Activated CD8-positive, alpha-beta memory T cell treated with anti-CD3 and anti-CD28 coated beads, Interleukin-2, amount 10 ng/mL, durations not matched to agents 7 days and 5 days (primary cell): ENCODE measurements at regions not wholly inside any gene's neighbourhood (a gene's known extent, or its start where the extent isn't known, plus 50 kb on each side); places are given as distances from the start of the nearest gene placed in this dataset.
"Not testable (repeated sequence)": the region's sequence is repeated elsewhere in the genome, so short reads cannot be mapped to it uniquely, and the experiment has no call there.

ENCODE experiments used
- ATAC-seq: fragments of 150-1000 bp; cut with Tn5 transposase; one replicate; pipeline ENCODE4 v1.10.0; 2021; ENCODE audit warnings: moderate library complexity
- CTCF ChIA-PET: fragments of 350-600 bp; sonication (Branson Sonifier 250); formaldehyde crosslinking; loops from one replicate; lab custom pipeline; 2021; ENCODE audit warnings: antibody characterized with exemption; lab: Charles Lee
- DNase-seq: peaks from one replicate; pipeline ENCODE4 v3.0.0-alpha.2; 2020
- H3K27ac Mint-ChIP-seq: one replicate; pipeline ENCODE4 v1.8.0; 2021; ENCODE audit warnings: mild to moderate bottlenecking, mixed read lengths
- H3K27me3 Mint-ChIP-seq: one replicate; pipeline ENCODE4 v1.8.0; 2021; ENCODE audit warnings: mixed read lengths
- H3K36me3 Mint-ChIP-seq: one replicate; pipeline ENCODE4 v1.8.0; 2021; ENCODE audit warnings: mild to moderate bottlenecking, mixed read lengths
- H3K4me1 Mint-ChIP-seq: one replicate; pipeline ENCODE4 v1.8.0; 2021; ENCODE audit warnings: mixed read lengths
- H3K4me3 Mint-ChIP-seq: one replicate; pipeline ENCODE4 v1.8.0; 2021; ENCODE audit warnings: mild to moderate bottlenecking, moderate library complexity, mixed read lengths
- H3K9me3 Mint-ChIP-seq: one replicate; pipeline ENCODE4 v1.8.0; 2022; ENCODE audit warnings: low read depth, mixed read lengths

DNA sequence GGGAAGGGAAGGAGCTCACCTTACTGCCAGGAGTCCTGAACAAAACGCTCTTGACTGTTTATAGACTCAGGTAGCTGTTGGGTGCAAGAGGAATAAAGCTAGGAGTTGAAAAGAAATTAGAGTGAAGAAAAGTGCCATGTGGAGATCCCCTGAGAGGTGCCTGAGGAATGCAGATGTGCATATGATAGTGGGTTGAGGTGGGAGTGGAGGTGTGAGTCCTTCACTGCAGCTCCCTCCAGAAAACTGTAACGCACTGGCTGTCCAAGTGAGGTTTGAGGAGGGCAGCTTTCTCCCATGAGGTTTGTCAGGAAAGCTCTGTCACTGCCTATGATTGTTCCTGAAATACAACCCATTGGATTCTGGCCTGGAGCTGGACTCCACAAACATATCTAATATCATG is 904.8 kb upstream of the POT1 start:
- no peak for DNase-seq
- Mint-ChIP-seq H3K4me1 (no peaks in the 10 kb centered on the region), H3K36me3 (no peaks in the 10 kb centered on the region), H3K4me3 (no peak overlapping the region), H3K9me3 (peaks cover 21% of the 10 kb centered on the region), H3K27ac (no peak overlapping the region), H3K27me3 (no peaks in the 10 kb centered on the region)
- CTCF ChIA-PET, result no interaction called here
- ATAC-seq, result no peak

DNA sequence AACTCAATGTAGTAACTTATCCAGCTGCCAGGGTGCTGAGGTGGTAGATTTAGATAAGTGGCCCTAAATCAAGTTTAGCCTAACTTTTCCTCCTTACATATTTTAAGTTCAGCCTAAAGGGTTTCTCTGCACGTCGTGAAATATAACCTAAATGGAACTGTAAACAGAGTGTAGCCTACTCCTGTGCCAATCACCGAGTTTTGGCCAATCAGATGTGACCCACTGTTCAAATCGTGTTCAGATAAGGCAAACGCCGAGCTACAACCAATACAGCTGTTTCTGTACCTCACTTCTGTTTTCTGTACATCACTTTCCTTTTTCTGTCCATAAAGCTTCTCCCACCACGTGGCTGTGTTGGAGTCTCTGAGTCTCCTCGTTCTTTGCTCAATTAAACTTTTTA is 904.2 kb upstream of the POT1 start:
- CTCF ChIA-PET, result no interaction called here
- Mint-ChIP-seq H3K27ac (no peak overlapping the region), H3K27me3 (no peaks in the 10 kb centered on the region), H3K36me3 (no peaks in the 10 kb centered on the region), H3K4me3 (no peak overlapping the region), H3K4me1 (no peaks in the 10 kb centered on the region), H3K9me3 (peaks cover 23% of the 10 kb centered on the region)
- DNase-seq (no peak), ATAC-seq (no peak)

GRCh38 chr7:125830743-125831142 is 901.1 kb upstream of the POT1 start:
- DNase-seq, result no peak
- CTCF ChIA-PET, result no interaction called here
- ATAC-seq, result no peak
- Mint-ChIP-seq H3K27ac (no peak overlapping the region), H3K9me3 (peaks cover 29% of the 10 kb centered on the region), H3K27me3 (no peaks in the 10 kb centered on the region), H3K4me3 (no peak overlapping the region), H3K4me1 (no peaks in the 10 kb centered on the region), H3K36me3 (no peaks in the 10 kb centered on the region)

- Mint-ChIP-seq H3K9me3 (peaks cover 21% of the 10 kb centered on the region), H3K4me3 (no peak overlapping the region), H3K4me1 (no peaks in the 10 kb centered on the region), H3K27me3 (no peaks in the 10 kb centered on the region), H3K27ac (no peak overlapping the region), H3K36me3 (no peaks in the 10 kb centered on the region)
- DNase-seq (no peak), ATAC-seq (no peak)
- CTCF ChIA-PET, result no interaction called here
Observed at GRCh38 chr7:125828153-125828700, 898.6 kb upstream of the POT1 start.

DNA sequence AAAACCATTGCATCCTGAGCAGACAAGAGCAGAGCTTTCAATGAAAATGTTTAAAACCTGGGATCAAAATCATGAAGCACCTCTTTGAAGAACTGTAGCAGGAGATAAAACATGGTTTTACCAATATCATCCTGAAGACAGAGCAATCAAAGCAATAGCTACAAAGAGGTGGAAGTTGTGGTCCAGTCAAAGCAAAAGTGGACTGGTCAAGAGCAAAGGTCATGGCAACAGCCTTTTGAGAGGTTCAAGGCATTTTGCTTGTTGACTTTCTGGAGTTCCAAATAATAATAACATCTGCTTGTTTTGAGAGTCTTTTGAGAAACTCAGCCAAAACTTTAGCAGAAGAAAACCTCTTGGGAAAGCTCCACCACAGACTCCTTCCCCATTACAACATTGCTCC is 893.9 kb upstream of the POT1 start:
- H3K4me1 Mint-ChIP-seq, result no peaks in the 10 kb centered on the region
- peaks cover 6% of the 10 kb centered on the region for H3K9me3 Mint-ChIP-seq
- ATAC-seq (no peak), DNase-seq (no peak)
- no peak overlapping the region for H3K4me3 Mint-ChIP-seq
- no peaks in the 10 kb centered on the region for H3K36me3 Mint-ChIP-seq
- H3K27ac Mint-ChIP-seq, result no peak overlapping the region
- CTCF ChIA-PET, result no interaction called here
- no peaks in the 10 kb centered on the region for H3K27me3 Mint-ChIP-seq

DNA sequence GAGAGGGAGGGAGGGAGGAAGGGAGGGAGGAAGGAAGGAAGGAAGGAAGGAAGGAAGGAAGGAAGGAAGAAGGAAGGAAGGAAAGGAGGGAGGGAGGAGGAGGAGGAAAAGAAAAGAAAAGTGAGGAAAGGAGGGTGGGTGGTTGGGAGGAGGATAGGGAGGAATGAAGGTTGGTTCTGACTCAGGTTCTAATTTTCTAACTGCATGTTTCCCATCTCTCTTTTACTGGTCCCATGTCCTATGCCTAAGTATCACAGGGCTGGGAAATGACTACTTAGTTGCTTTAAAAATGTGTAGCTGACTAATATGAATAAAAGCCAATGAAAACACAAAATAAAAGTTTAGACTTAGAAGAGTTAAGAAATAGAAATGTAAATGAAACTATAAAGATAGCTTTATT is 890.9 kb upstream of the POT1 start:
- H3K27me3 Mint-ChIP-seq, result no peaks in the 10 kb centered on the region
- CTCF ChIA-PET, result no interaction called here
- ATAC-seq, result no peak
- H3K36me3 Mint-ChIP-seq, result no peaks in the 10 kb centered on the region
- H3K4me3 Mint-ChIP-seq, result no peak overlapping the region
- H3K4me1 Mint-ChIP-seq, result no peaks in the 10 kb centered on the region
- no peak overlapping the region for H3K27ac Mint-ChIP-seq
- H3K9me3 Mint-ChIP-seq, result peaks cover 2% of the 10 kb centered on the region
- DNase-seq, result no peak

- ATAC-seq (no peak), DNase-seq (no peak)
- Mint-ChIP-seq H3K9me3 (peaks cover 2% of the 10 kb centered on the region), H3K27ac (no peak overlapping the region), H3K4me3 (no peak overlapping the region), H3K36me3 (no peaks in the 10 kb centered on the region), H3K4me1 (no peaks in the 10 kb centered on the region), H3K27me3 (no peaks in the 10 kb centered on the region)
- CTCF ChIA-PET, result no interaction called here
Observed at GRCh38 chr7:125814100-125814499, 884.5 kb upstream of the POT1 start.

GRCh38 chr7:125806491-125806890 is 876.9 kb upstream of the POT1 start:
- CTCF ChIA-PET, ATAC-seq, H3K27me3 Mint-ChIP-seq, H3K9me3 Mint-ChIP-seq, H3K4me3 Mint-ChIP-seq, H3K36me3 Mint-ChIP-seq, H3K4me1 Mint-ChIP-seq, H3K27ac Mint-ChIP-seq, DNase-seq: not testable (repeated sequence)

DNA sequence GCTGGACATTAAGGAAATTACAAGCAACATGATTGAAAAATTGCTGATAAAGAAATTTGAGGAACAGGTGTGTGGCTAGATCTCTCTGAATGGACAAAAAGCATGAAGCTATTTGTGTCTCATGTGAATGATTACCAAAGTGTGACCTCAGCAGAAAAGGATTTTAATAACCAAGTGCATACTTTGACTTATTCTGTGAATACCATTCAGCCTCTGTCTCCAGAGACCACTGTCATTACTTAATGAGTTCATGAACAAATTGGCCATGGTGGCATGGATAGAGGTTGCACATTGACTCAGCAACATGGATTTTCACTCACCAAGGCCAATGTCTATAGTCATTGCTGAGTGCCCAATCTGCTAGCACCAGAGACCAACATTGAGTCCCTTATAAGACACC is 874.6 kb upstream of the POT1 start:
- H3K27me3 Mint-ChIP-seq, result no peaks in the 10 kb centered on the region
- CTCF ChIA-PET, result no interaction called here
- no peaks in the 10 kb centered on the region for H3K4me1 Mint-ChIP-seq
- no peak overlapping the region for H3K27ac Mint-ChIP-seq
- no peak for DNase-seq
- H3K36me3 Mint-ChIP-seq, result no peaks in the 10 kb centered on the region
- H3K4me3 Mint-ChIP-seq, result no peak overlapping the region
- peaks cover 6% of the 10 kb centered on the region for H3K9me3 Mint-ChIP-seq
- no peak for ATAC-seq

DNA sequence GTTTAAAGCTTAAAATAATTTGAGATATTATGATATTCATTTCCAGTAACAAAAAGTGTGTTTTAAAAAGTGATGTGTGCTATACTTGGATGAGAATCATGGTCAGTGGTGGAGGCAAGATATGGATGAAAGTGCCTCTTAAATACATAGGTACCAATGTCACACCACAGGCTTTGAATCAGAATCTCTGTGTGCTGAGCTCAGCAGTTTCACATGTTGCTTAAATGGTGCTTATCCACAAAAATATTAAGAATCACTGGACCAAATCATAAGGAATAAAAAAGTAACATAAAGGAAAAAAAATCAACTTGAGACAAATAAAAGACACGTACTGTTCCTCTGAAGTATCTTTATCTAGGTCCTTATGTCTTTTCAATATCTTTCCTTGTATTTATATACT is 850.5 kb upstream of the POT1 start:
- DNase-seq (no peak), ATAC-seq (no peak)
- Mint-ChIP-seq H3K4me3 (no peak overlapping the region), H3K9me3 (peaks cover 13% of the 10 kb centered on the region), H3K36me3 (no peaks in the 10 kb centered on the region), H3K4me1 (no peaks in the 10 kb centered on the region), H3K27me3 (no peaks in the 10 kb centered on the region), H3K27ac (no peak overlapping the region)
- CTCF ChIA-PET, result no interaction called here

- no peak for DNase-seq
- Mint-ChIP-seq H3K4me3 (no peak overlapping the region), H3K9me3 (peaks cover 12% of the 10 kb centered on the region), H3K27ac (no peak overlapping the region), H3K4me1 (no peaks in the 10 kb centered on the region), H3K27me3 (no peaks in the 10 kb centered on the region), H3K36me3 (no peaks in the 10 kb centered on the region)
- CTCF ChIA-PET, result no interaction called here
- ATAC-seq, result no peak
Observed at GRCh38 chr7:125775317-125775716, 845.7 kb upstream of the POT1 start.

GRCh38 chr7:125773113-125773785 is 843.6 kb upstream of the POT1 start:
- no peaks in the 10 kb centered on the region for H3K4me1 Mint-ChIP-seq
- no peaks in the 10 kb centered on the region for H3K36me3 Mint-ChIP-seq
- H3K9me3 Mint-ChIP-seq, result peaks cover 8% of the 10 kb centered on the region
- no peak overlapping the region for H3K4me3 Mint-ChIP-seq
- H3K27me3 Mint-ChIP-seq, result no peaks in the 10 kb centered on the region
- no peak for DNase-seq
- CTCF ChIA-PET, result no interaction called here
- no peak overlapping the region for H3K27ac Mint-ChIP-seq
- no peak for ATAC-seq

DNA sequence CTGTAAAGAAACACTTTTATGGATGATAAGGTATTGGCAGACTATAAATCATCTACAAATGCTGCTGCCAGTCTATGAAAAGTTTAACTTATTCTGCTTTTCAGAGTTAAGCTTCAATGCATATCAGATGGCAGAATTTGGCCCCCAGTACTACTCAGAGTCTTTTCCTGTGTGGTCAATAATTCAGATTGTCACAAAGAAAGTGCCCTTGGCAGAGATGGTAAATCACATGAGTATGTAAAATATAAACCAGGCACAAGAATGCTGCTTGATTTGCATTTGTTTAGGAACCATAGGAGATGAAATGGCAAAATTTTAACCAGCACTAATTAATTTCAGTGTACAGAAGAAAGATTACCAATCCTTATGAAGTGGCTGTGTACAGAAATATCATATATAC is 818.3 kb upstream of the POT1 start:
- ATAC-seq (no peak), DNase-seq (no peak)
- H3K9me3 Mint-ChIP-seq, result peaks cover 6% of the 10 kb centered on the region
- no peaks in the 10 kb centered on the region for H3K36me3 Mint-ChIP-seq
- no peaks in the 10 kb centered on the region for H3K27me3 Mint-ChIP-seq
- H3K27ac Mint-ChIP-seq, result no peak overlapping the region
- CTCF ChIA-PET, result no interaction called here
- H3K4me1 Mint-ChIP-seq, result no peaks in the 10 kb centered on the region
- no peak overlapping the region for H3K4me3 Mint-ChIP-seq

- no peak for DNase-seq
- no peaks in the 10 kb centered on the region for H3K4me1 Mint-ChIP-seq
- no peaks in the 10 kb centered on the region for H3K36me3 Mint-ChIP-seq
- no peak overlapping the region for H3K4me3 Mint-ChIP-seq
- no peak for ATAC-seq
- no peak overlapping the region for H3K27ac Mint-ChIP-seq
- no peaks in the 10 kb centered on the region for H3K27me3 Mint-ChIP-seq
- H3K9me3 Mint-ChIP-seq, result peaks cover 9% of the 10 kb centered on the region
- CTCF ChIA-PET, result no interaction called here
Observed at GRCh38 chr7:125746510-125746909, 816.9 kb upstream of the POT1 start.

- no peak for DNase-seq
- H3K36me3 Mint-ChIP-seq, result no peaks in the 10 kb centered on the region
- no peak overlapping the region for H3K4me3 Mint-ChIP-seq
- no peaks in the 10 kb centered on the region for H3K27me3 Mint-ChIP-seq
- CTCF ChIA-PET, result no interaction called here
- H3K4me1 Mint-ChIP-seq, result no peaks in the 10 kb centered on the region
- peaks cover 10% of the 10 kb centered on the region for H3K9me3 Mint-ChIP-seq
- no peak overlapping the region for H3K27ac Mint-ChIP-seq
- no peak for ATAC-seq
Observed at GRCh38 chr7:125727215-125727614, 797.6 kb upstream of the POT1 start.
